ENCODE measurements at regions not wholly inside any gene's neighbourhood (a gene's known extent, or its start where the extent isn't known, plus 50 kb on each side); places are given as distances from the start of the nearest gene placed in this dataset.

GRCh38 chr1:55333461-55333860 lies 118.3 kb upstream of the USP24 start:
- DNase-seq, result no peak

- DNase-seq, result no peak
Measured at GRCh38 chr1:55331351-55331750, 116.2 kb upstream of the USP24 start.

GRCh38 chr1:55329808-55330432 lies 114.8 kb upstream of the USP24 start:
- no peak for DNase-seq

- no peak for DNase-seq
Measured at GRCh38 chr1:55329091-55329490, 113.9 kb upstream of the USP24 start.

GRCh38 chr1:55326496-55327243 lies 111.5 kb upstream of the USP24 start:
- no peak for DNase-seq

- no peak for DNase-seq
Measured at GRCh38 chr1:55323760-55324159, 108.6 kb upstream of the USP24 start.

GRCh38 chr1:55322842-55323241 lies 107.7 kb upstream of the USP24 start:
- DNase-seq, result no peak

GRCh38 chr1:55321942-55322341 lies 106.8 kb upstream of the USP24 start:
- DNase-seq, result no peak

- no peak for DNase-seq
Measured at GRCh38 chr1:55320891-55321290, 105.7 kb upstream of the USP24 start.

- no peak for DNase-seq
Measured at GRCh38 chr1:55318116-55318817, 103.1 kb upstream of the USP24 start.

GRCh38 chr1:55317673-55318072 lies 102.5 kb upstream of the USP24 start:
- DNase-seq, result no peak

- no peak for DNase-seq
Measured at GRCh38 chr1:55316947-55317662, 101.9 kb upstream of the USP24 start.

- no peak for DNase-seq
Measured at GRCh38 chr1:55316502-55316901, 101.3 kb upstream of the USP24 start.

- DNase-seq, result no peak
Measured at GRCh38 chr1:55315552-55315951, 100.4 kb upstream of the USP24 start.

- DNase-seq, result no peak
Measured at GRCh38 chr1:55314740-55315139, 99.6 kb upstream of the USP24 start.

- DNase-seq, result no peak
Measured at GRCh38 chr1:55313903-55314302, 98.7 kb upstream of the USP24 start.

- no peak for DNase-seq
Measured at GRCh38 chr1:55311979-55312378, 96.8 kb upstream of the USP24 start.

GRCh38 chr1:55311057-55311641 lies 96.0 kb upstream of the USP24 start:
- DNase-seq, result no peak

GRCh38 chr1:55310505-55310971 lies 95.4 kb upstream of the USP24 start:
- no peak for DNase-seq

- DNase-seq, result no peak
Measured at GRCh38 chr1:55309786-55310504, 94.8 kb upstream of the USP24 start.

GRCh38 chr1:55309053-55309452 lies 93.9 kb upstream of the USP24 start:
- no peak for DNase-seq

- no peak for DNase-seq
Measured at GRCh38 chr1:55305735-55306134, 90.6 kb upstream of the USP24 start.

All from activated effector memory CD4-positive, alpha-beta T cell treated with Interleukin-2 at 50 U/mL for 16 hours (primary cell).